Ovary (tissue), 3 donors: ENCODE measurements at regions not wholly inside any gene's neighbourhood (a gene's known extent, or its start where the extent isn't known, plus 50 kb on each side); places are given as distances from the start of the nearest gene placed in this dataset.

ENCODE experiments used
- CTCF ChIP-seq, 3 donors: fragments of 450-650 bp in 2 of 3; fragments of 200-600 bp in 1 of 3; IDR thresholded peaks; one replicate each; pipeline versions ENCODE4 v1.5.1 to v1.8.0; 2016 to 2022; ENCODE audit warnings: antibody characterized with exemption in 3 of 3, mild to moderate bottlenecking in 1 of 3
- EP300 ChIP-seq: sonication (generic); formaldehyde crosslinking; IDR thresholded peaks from one replicate; pipeline ENCODE4 v1.6.1; 2017; ENCODE audit warnings: antibody characterized with exemption
- donor health status: DM: no; HTN: no; CAD: no.

DNA sequence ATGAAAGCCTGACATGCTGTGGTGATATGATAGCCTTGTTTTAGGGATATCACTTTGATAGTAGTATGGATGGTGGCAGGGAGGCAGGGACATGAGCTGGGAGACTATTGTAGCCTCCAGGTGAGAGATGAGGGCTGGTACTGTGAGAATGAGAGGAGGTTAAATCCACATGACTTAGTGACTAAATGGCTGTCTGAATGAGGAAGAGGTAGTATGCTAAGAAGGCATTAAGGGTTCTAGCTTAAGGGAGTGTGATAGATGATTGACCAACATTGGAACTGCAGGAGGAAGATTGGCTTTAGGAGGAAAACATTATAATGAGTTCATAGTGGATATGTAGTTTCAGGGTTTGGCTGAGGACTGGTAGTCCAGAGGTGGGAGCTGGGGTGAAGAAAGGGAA, 195.0 kb upstream of the ANK2 start:
- TF ChIP-seq EP300: no peak
- TF ChIP-seq CTCF (IDR thresholded peaks at IDR 0.05): no peak
